ENCODE measurements at regions not wholly inside any gene's neighbourhood (a gene's known extent, or its start where the extent isn't known, plus 50 kb on each side); places are given as distances from the start of the nearest gene placed in this dataset.

GRCh38 chr6:97790926-97791590, 508.0 kb upstream of the MMS22L start:
- TF ChIP-seq CTCF (IDR thresholded peaks at IDR 0.05), result no peak

GRCh38 chr6:97805596-97805995, 522.6 kb upstream of the MMS22L start:
- no peak for TF ChIP-seq CTCF (IDR thresholded peaks at IDR 0.05)

DNA sequence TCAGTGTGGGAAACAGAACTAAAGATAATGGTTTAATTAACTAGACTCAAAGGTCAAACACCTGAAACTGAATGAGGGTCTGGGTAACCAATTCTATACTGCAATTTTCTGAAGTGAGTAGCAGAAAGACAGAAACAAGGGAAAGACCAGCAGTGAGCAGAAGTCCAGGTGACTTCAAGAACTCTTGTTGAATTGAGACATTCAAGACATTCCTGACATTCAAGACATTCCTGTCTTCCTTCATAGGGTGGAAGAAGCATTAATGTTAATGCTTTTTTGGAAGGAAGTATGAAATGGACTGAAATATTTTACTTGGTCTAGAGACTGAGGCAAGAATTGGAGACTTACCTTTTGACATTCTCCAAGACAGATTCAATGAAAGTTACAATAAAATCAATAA, 529.9 kb upstream of the MMS22L start:
- no peak for TF ChIP-seq CTCF (IDR thresholded peaks at IDR 0.05)

GRCh38 chr6:97813889-97814567, 531.0 kb upstream of the MMS22L start:
- TF ChIP-seq CTCF (IDR thresholded peaks at IDR 0.05), result no peak

DNA sequence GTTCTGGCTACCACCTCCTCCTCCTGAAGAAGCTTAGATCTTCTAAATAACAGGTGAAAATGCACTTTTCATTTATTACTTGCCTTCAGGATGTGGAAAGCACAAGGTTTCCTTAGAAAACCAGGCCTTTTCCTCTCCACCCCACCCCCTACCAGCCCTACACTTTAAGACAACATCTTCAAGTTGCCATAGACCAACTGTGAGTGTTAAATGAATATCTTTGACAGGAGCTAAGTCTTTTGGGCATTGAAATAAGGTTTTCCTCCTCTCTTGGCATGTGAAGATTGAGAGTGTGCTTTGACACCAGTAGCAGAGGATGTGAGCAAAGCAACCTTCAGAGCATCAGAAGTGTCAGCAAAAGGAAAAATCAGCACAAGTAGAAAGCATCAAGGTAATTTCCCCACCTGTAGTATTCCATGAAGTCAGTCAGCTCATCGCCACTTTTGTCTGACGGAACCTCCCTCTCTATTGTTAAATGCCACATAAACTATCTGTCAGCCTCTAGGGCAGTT, 532.3 kb upstream of the MMS22L start:
- TF ChIP-seq CTCF (IDR thresholded peaks at IDR 0.05), result no peak

DNA sequence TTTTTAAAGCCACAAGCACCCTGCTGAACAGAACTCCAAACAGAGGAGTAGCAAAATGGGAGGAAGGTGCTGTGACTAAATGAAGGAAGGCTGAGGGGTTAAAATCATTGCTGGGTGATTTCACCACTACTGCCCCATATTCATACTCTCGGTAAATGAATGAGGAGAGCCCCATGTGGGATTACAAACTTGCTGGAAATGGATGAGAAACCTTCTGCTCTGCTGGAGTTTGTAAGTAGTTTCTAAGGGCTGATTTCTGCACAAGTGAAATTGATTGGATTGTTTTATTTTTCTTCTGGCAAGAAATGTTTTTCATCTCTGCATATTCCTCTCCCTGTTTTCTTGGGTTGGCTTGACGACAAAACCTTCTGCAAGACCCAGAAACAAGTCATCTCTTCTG, 533.5 kb upstream of the MMS22L start:
- TF ChIP-seq CTCF (IDR thresholded peaks at IDR 0.05), result no peak

GRCh38 chr6:97819710-97820109, 536.7 kb upstream of the MMS22L start:
- no peak for TF ChIP-seq CTCF (IDR thresholded peaks at IDR 0.05)
